Vagina (tissue), 2 donors: ENCODE measurements at regions not wholly inside any gene's neighbourhood (a gene's known extent, or its start where the extent isn't known, plus 50 kb on each side); places are given as distances from the start of the nearest gene placed in this dataset.

Source experiments
- CTCF ChIP-seq, 3 experiments: fragments of 450-650 bp in 2 of 3; fragments of 200-600 bp in 1 of 3; sonication (generic) in 1 of 3; IDR thresholded peaks; one replicate each; pipeline ENCODE4 v1.5.1; 2017 to 2019; ENCODE audit warnings: antibody characterized with exemption in 3 of 3, mild to moderate bottlenecking in 2 of 3, moderate library complexity in 2 of 3
- POLR2A ChIP-seq, 2 donors: fragments of 450-650 bp; IDR thresholded peaks; one replicate each; pipeline ENCODE4 v1.6.1; 2017; ENCODE audit warnings: antibody characterized with exemption in 2 of 2, mild to moderate bottlenecking in 2 of 2, moderate library complexity in 2 of 2
- POLR2AphosphoS5 ChIP-seq, 2 donors: sonication (generic); formaldehyde crosslinking; IDR thresholded peaks; one replicate each; pipeline ENCODE4 v1.9.0; 2017; ENCODE audit warnings: antibody characterized with exemption in 2 of 2, mild to moderate bottlenecking in 2 of 2, low read depth in 1 of 2; ENCODE audit not compliant: insufficient read depth in 1 of 2

GRCh38 chr4:54823616-54824015 lies 165.9 kb downstream of the KIT start:
- TF ChIP-seq CTCF (IDR thresholded peaks at IDR 0.05) (no peak), POLR2AphosphoS5 (IDR thresholded peaks at IDR 0.05; ENCODE audit: insufficient read depth in 1 of 2, low read depth in 1 of 2) (no peak), POLR2A (IDR thresholded peaks at IDR 0.05) (no peak)
